ENCODE measurements at regions not wholly inside any gene's neighbourhood (a gene's known extent, or its start where the extent isn't known, plus 50 kb on each side); places are given as distances from the start of the nearest gene placed in this dataset.

DNA sequence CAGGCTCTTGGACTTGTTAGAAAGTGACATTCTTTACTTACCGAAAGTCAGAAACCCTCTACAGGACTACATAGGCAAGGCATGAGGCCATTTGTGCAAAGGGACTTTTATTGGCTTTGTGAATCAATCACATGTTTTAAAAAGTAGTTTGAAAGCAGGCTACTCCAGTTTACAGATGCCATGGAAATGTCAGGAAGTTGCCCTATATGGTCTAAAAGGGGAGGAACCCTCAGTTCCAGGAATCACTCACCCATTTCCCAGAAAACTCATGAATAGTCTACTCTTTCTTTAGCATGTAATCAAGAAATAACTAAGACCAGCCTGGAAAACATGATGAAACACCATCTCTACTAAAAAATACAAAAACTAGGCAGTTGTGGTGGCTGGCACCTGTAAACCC is 51.0 kb upstream of the MKRN3 start:
- Histone ChIP-seq H3K79me2 (ENCODE audit: insufficient read depth, low read length) (no peaks in the 10 kb centered on the region), H3K4me3 (ENCODE audit: insufficient read depth, low read length, poor library complexity, severe bottlenecking) (no peak overlapping the region), H3K9me3 (ENCODE audit: insufficient read depth, low read length) (no peaks in the 10 kb centered on the region), H3K9me2 (replicated peaks; ENCODE audit: insufficient read depth, low read length) (no peaks in the 10 kb centered on the region; the same call in 1 of the 2 replicates), H3K36me3 (ENCODE audit: low read length) (no peaks in the 10 kb centered on the region), H3K4me2 (ENCODE audit: low read depth, low read length, poor library complexity, severe bottlenecking) (no peak overlapping the region), H3K9ac (ENCODE audit: low read length) (no peak overlapping the region), H3F3A (ENCODE audit: insufficient read depth) (no peaks in the 10 kb centered on the region), H3K27me3 (ENCODE audit: low read length) (no peaks in the 10 kb centered on the region), H3K27ac (ENCODE audit: low read depth, low read length) (no peak overlapping the region), H2AFZ (ENCODE audit: low read depth, low read length, severe bottlenecking) (no peak overlapping the region), H4K20me1 (ENCODE audit: low read depth, low read length) (no peaks in the 10 kb centered on the region)
- no peak for TF ChIP-seq EZH2phosphoT487 (conservative IDR thresholded peaks at IDR 0.05; ENCODE audit: low read length)
- TF ChIP-seq, protein P1, sequence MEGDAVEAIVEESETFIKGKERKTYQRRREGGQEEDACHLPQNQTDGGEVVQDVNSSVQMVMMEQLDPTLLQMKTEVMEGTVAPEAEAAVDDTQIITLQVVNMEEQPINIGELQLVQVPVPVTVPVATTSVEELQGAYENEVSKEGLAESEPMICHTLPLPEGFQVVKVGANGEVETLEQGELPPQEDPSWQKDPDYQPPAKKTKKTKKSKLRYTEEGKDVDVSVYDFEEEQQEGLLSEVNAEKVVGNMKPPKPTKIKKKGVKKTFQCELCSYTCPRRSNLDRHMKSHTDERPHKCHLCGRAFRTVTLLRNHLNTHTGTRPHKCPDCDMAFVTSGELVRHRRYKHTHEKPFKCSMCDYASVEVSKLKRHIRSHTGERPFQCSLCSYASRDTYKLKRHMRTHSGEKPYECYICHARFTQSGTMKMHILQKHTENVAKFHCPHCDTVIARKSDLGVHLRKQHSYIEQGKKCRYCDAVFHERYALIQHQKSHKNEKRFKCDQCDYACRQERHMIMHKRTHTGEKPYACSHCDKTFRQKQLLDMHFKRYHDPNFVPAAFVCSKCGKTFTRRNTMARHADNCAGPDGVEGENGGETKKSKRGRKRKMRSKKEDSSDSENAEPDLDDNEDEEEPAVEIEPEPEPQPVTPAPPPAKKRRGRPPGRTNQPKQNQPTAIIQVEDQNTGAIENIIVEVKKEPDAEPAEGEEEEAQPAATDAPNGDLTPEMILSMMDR (IDR thresholded peaks at IDR 0.05; ENCODE audit: insufficient read depth, low read length, poor library complexity, severe bottlenecking) = no peak

DNA sequence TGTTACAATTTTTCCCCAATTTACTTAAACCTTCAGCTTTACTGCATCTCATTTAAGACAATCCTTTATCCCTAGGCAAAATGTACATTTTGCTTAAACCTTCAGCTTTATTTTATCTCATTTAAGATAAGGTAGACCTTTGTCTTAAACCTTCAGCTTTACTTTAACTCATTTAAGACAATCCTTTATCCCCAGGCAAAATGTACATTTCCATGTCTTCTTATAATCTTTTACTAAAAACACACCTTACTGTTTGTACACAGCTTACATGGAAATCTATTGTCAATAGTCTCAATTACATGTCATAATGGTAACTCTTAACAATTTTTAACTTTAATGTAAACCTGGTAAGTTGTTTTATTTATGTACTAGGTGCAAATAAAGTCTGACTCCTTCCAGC is 58.7 kb upstream of the MKRN3 start:
- Histone ChIP-seq H3F3A (ENCODE audit: insufficient read depth) (no peaks in the 10 kb centered on the region), H2AFZ (ENCODE audit: low read depth, low read length, severe bottlenecking) (no peak overlapping the region), H4K20me1 (ENCODE audit: low read depth, low read length) (no peaks in the 10 kb centered on the region), H3K27me3 (ENCODE audit: low read length) (no peaks in the 10 kb centered on the region), H3K4me3 (ENCODE audit: insufficient read depth, low read length, poor library complexity, severe bottlenecking) (no peak overlapping the region), H3K79me2 (ENCODE audit: insufficient read depth, low read length) (no peaks in the 10 kb centered on the region), H3K9me2 (replicated peaks; ENCODE audit: insufficient read depth, low read length) (no peaks in the 10 kb centered on the region), H3K27ac (ENCODE audit: low read depth, low read length) (no peak overlapping the region), H3K4me2 (ENCODE audit: low read depth, low read length, poor library complexity, severe bottlenecking) (no peak overlapping the region), H3K9me3 (ENCODE audit: insufficient read depth, low read length) (no peaks in the 10 kb centered on the region), H3K36me3 (ENCODE audit: low read length) (no peaks in the 10 kb centered on the region), H3K9ac (ENCODE audit: low read length) (no peak overlapping the region)
- TF ChIP-seq EZH2phosphoT487 (conservative IDR thresholded peaks at IDR 0.05; ENCODE audit: low read length) = no peak

DNA sequence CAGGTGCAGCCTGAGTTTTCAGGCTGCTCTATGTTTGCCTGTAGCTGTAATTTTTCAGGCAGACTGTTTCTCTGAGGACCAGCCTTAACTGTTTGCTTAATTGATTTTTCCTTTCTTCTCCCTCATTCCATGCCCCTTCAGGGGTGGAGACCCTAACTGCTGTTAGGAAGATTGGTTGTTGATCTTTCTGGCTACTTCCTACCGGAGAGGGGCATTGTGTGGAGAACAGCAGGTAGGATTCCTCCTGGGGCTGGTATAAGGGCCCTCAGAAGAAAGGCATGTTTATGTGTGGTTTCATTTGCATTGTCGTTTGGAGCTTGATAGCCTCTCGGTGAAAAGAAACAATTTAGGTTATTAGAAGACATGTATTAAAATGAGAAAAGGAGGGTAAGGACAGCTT is 56.9 kb upstream of the GOLGA6L2 start:
- Histone ChIP-seq H3K27me3 (ENCODE audit: low read length) (no peaks in the 10 kb centered on the region), H4K20me1 (ENCODE audit: low read depth, low read length) (no peaks in the 10 kb centered on the region), H3K4me2 (ENCODE audit: low read depth, low read length, poor library complexity, severe bottlenecking) (no peak overlapping the region), H2AFZ (ENCODE audit: low read depth, low read length, severe bottlenecking) (no peak overlapping the region), H3K27ac (ENCODE audit: low read depth, low read length) (no peak overlapping the region), H3F3A (ENCODE audit: insufficient read depth) (no peaks in the 10 kb centered on the region), H3K36me3 (ENCODE audit: low read length) (no peaks in the 10 kb centered on the region), H3K9me3 (ENCODE audit: insufficient read depth, low read length) (no peaks in the 10 kb centered on the region), H3K9ac (ENCODE audit: low read length) (no peak overlapping the region), H3K79me2 (ENCODE audit: insufficient read depth, low read length) (no peaks in the 10 kb centered on the region), H3K9me2 (replicated peaks; ENCODE audit: insufficient read depth, low read length) (no peaks in the 10 kb centered on the region), H3K4me3 (ENCODE audit: insufficient read depth, low read length, poor library complexity, severe bottlenecking) (no peak overlapping the region)
- TF ChIP-seq, protein P1 (IDR thresholded peaks at IDR 0.05; ENCODE audit: insufficient read depth, low read length, poor library complexity, severe bottlenecking) = no peak
- no peak for TF ChIP-seq EZH2phosphoT487 (conservative IDR thresholded peaks at IDR 0.05; ENCODE audit: low read length)

DNA sequence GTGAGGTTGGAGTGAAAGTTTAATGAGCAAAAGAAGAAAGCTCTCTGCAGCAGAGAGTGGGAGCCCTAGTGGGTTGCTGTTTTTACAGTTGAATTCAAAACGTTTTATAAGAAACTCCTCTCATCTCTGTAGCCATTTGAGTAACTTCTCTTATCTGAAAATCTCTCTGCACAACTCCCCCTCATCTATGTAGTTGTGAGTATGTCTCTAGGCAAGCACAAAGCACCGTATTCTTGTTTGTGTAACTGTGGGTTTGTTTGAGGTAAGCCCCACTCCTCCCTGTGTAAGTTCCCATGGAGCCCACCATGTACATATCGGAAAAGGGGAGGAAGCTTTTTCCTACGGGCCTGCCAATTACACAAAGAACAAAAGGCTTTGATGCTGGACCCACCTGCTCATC is 56.5 kb upstream of the GOLGA6L2 start:
- H4K20me1 ChIP-seq (ENCODE audit: low read depth, low read length) = no peaks in the 10 kb centered on the region
- no peak overlapping the region for H3K4me3 ChIP-seq (ENCODE audit: insufficient read depth, low read length, poor library complexity, severe bottlenecking)
- no peaks in the 10 kb centered on the region for H3K9me2 ChIP-seq (replicated peaks; ENCODE audit: insufficient read depth, low read length)
- TF ChIP-seq EZH2phosphoT487 (conservative IDR thresholded peaks at IDR 0.05; ENCODE audit: low read length) = no peak
- TF ChIP-seq, protein P1 (IDR thresholded peaks at IDR 0.05; ENCODE audit: insufficient read depth, low read length, poor library complexity, severe bottlenecking) = no peak
- no peak overlapping the region for H3K27ac ChIP-seq (ENCODE audit: low read depth, low read length)
- no peaks in the 10 kb centered on the region for H3K27me3 ChIP-seq (ENCODE audit: low read length)
- no peak overlapping the region for H3K4me2 ChIP-seq (ENCODE audit: low read depth, low read length, poor library complexity, severe bottlenecking)
- no peak overlapping the region for H3K9ac ChIP-seq (ENCODE audit: low read length)
- no peak overlapping the region for H2AFZ ChIP-seq (ENCODE audit: low read depth, low read length, severe bottlenecking)
- no peaks in the 10 kb centered on the region for H3K36me3 ChIP-seq (ENCODE audit: low read length)
- H3F3A ChIP-seq (ENCODE audit: insufficient read depth) = no peaks in the 10 kb centered on the region
- H3K79me2 ChIP-seq (ENCODE audit: insufficient read depth, low read length) = no peaks in the 10 kb centered on the region
- no peaks in the 10 kb centered on the region for H3K9me3 ChIP-seq (ENCODE audit: insufficient read depth, low read length)

Measured in SU-DHL-6 (cell line).